ENCODE measurements at regions not wholly inside any gene's neighbourhood (a gene's known extent, or its start where the extent isn't known, plus 50 kb on each side); places are given as distances from the start of the nearest gene placed in this dataset.

GRCh38 chr6:33860706-33861474, 57.1 kb upstream of the MLN start:
- H3K4me3 ChIP-seq = no peak overlapping the region
- no peaks in the 10 kb centered on the region for H3K9me3 ChIP-seq
- no peak overlapping the region for H3K27ac ChIP-seq
- intact Hi-C loops (cut with DNase I; ENCODE audit: low total_unique reads) = no loop called here
- TF ChIP-seq POLR2A (IDR thresholded peaks at IDR 0.05) = no peak
- no peak for TF ChIP-seq POLR2AphosphoS5 (IDR thresholded peaks at IDR 0.05)
- no peak for TF ChIP-seq CTCF (IDR thresholded peaks at IDR 0.05)
- no peaks in the 10 kb centered on the region for H3K27me3 ChIP-seq
- no peaks in the 10 kb centered on the region for H3K4me1 ChIP-seq
- no peaks in the 10 kb centered on the region for H3K36me3 ChIP-seq
- DNase-seq (ENCODE audit: low spot score in 2 of 2) = no peak

- Histone ChIP-seq H3K9me3 (no peaks in the 10 kb centered on the region), H3K36me3 (no peaks in the 10 kb centered on the region), H3K4me3 (no peak overlapping the region), H3K27me3 (no peaks in the 10 kb centered on the region), H3K27ac (no peak overlapping the region), H3K4me1 (no peaks in the 10 kb centered on the region)
- TF ChIP-seq POLR2AphosphoS5 (IDR thresholded peaks at IDR 0.05) = no peak
- no peak for TF ChIP-seq CTCF (IDR thresholded peaks at IDR 0.05)
- no peak for TF ChIP-seq POLR2A (IDR thresholded peaks at IDR 0.05)
- intact Hi-C loops (cut with DNase I; ENCODE audit: low total_unique reads) = no loop called here
- no peak for DNase-seq (ENCODE audit: low spot score in 2 of 2)
These were observed 56.2 kb upstream of the MLN start for GRCh38 chr6:33860006-33860405.

- no peak overlapping the region for H3K27ac ChIP-seq
- no peaks in the 10 kb centered on the region for H3K4me1 ChIP-seq
- TF ChIP-seq CTCF (IDR thresholded peaks at IDR 0.05) (no peak), POLR2A (IDR thresholded peaks at IDR 0.05) (no peak), POLR2AphosphoS5 (IDR thresholded peaks at IDR 0.05) (no peak)
- H3K9me3 ChIP-seq = no peaks in the 10 kb centered on the region
- H3K4me3 ChIP-seq = no peak overlapping the region
- no peaks in the 10 kb centered on the region for H3K36me3 ChIP-seq
- H3K27me3 ChIP-seq = no peaks in the 10 kb centered on the region
- intact Hi-C loops (cut with DNase I; ENCODE audit: low total_unique reads) = no loop called here
- DNase-seq (ENCODE audit: low spot score in 2 of 2) = no peak
These were observed 55.2 kb upstream of the MLN start for GRCh38 chr6:33858804-33859505.

- Histone ChIP-seq H3K36me3 (no peaks in the 10 kb centered on the region), H3K4me3 (no peak overlapping the region), H3K9me3 (no peaks in the 10 kb centered on the region), H3K4me1 (no peaks in the 10 kb centered on the region), H3K27me3 (no peaks in the 10 kb centered on the region), H3K27ac (no peak overlapping the region)
- intact Hi-C loops (cut with DNase I; ENCODE audit: low total_unique reads) = no loop called here
- TF ChIP-seq CTCF (IDR thresholded peaks at IDR 0.05) (no peak), POLR2A (IDR thresholded peaks at IDR 0.05) (no peak), POLR2AphosphoS5 (IDR thresholded peaks at IDR 0.05) (no peak)
- DNase-seq (ENCODE audit: low spot score in 2 of 2) = no peak
These were observed 54.2 kb upstream of the MLN start for GRCh38 chr6:33857932-33858475.

Data from breast epithelium (tissue), 4 donors.